H1 (cell line): ENCODE measurements at regions not wholly inside any gene's neighbourhood (a gene's known extent, or its start where the extent isn't known, plus 50 kb on each side); places are given as distances from the start of the nearest gene placed in this dataset.

Experiments used
- CTCF ChIA-PET: fragments of 300-600 bp; sonication (Branson Sonifier 250); formaldehyde crosslinking; loops from one replicate; lab custom pipeline; 2021; ENCODE audit not compliant: partially characterized antibody; lab: Charles Lee
- POLR2A ChIA-PET: fragments of 300-600 bp; sonication (Branson Sonifier 250); formaldehyde crosslinking; loops from one replicate; lab custom pipeline; 2021; ENCODE audit warnings: inconsistent platforms; ENCODE audit not compliant: partially characterized antibody; lab: Charles Lee
- DNase-seq, 2 experiments: peaks; one replicate each; pipeline versions ENCODE4 v3.0.0 to v3.0.0-alpha.2; 2010 to 2022; ENCODE audit warnings: low spot score in 2 of 2, low read depth in 1 of 2, mixed read lengths in 1 of 2
- FAIRE-seq: peaks from 2 replicates; lab custom pipeline; 2011; peaks lifted over from hg19 to GRCh38; lab: Jason Lieb, UNC
- H2AFZ ChIP-seq: 2 replicates; pipeline ENCODE4 v1.8.1; 2012; ENCODE audit warnings: low read length, inconsistent platforms
- H2AK5ac ChIP-seq: 2 replicates; pipeline ENCODE4 v1.6.1; 2013; ENCODE audit warnings: low read depth, low read length
- H2BK120ac ChIP-seq: replicated peaks from 2 replicates; pipeline ENCODE3; 2013; ENCODE audit warnings: low read depth, low read length, inconsistent platforms
- H2BK12ac ChIP-seq: 2 replicates; pipeline ENCODE4 v1.6.1; 2013; ENCODE audit warnings: low read depth, low read length
- H2BK15ac ChIP-seq: 2 replicates; pipeline ENCODE4 v1.6.1; 2013; ENCODE audit warnings: low read length
- H2BK20ac ChIP-seq: 2 replicates; pipeline ENCODE4 v1.6.1; 2013; ENCODE audit warnings: low read length
- H2BK5ac ChIP-seq: 2 replicates; pipeline ENCODE4 v1.6.1; 2013; ENCODE audit warnings: low read depth, low read length
- H3K14ac ChIP-seq: 2 replicates; pipeline ENCODE4 v1.6.1; 2013; ENCODE audit warnings: inconsistent platforms; ENCODE audit not compliant: insufficient read length
- H3K18ac ChIP-seq: 2 replicates; pipeline ENCODE4 v1.6.1; 2013; ENCODE audit warnings: low read length; ENCODE audit errors: extremely low read depth
- H3K23ac ChIP-seq: 2 replicates; pipeline ENCODE4 v1.6.1; 2013; ENCODE audit warnings: inconsistent platforms; ENCODE audit not compliant: insufficient read length
- H3K23me2 ChIP-seq: 2 replicates; pipeline ENCODE4 v1.6.1; 2013; ENCODE audit warnings: low read depth, low read length
- H3K27ac ChIP-seq: 2 replicates; pipeline ENCODE4 v1.6.1; 2011; ENCODE audit warnings: low read depth, low read length, inconsistent platforms
- H3K27me3 ChIP-seq, 4 experiments: replicated peaks in 1 of 4; 1 replicate in 1 of 4; 2 replicates in 3 of 4; pipeline versions ENCODE4 v1.6.1 to v1.8.1; 2011 to 2013; ENCODE audit warnings: low read length in 3 of 4, mild to moderate bottlenecking in 3 of 4, inconsistent platforms in 2 of 4, mixed read lengths in 2 of 4, moderate library complexity in 1 of 4; ENCODE audit not compliant: control insufficient read depth in 3 of 4, insufficient read depth in 3 of 4; ENCODE audit errors: extremely low read depth in 1 of 4
- H3K36me3 ChIP-seq, 4 experiments: 2 replicates each; pipeline versions ENCODE4 v1.6.1 to v1.8.1; 2011 to 2013; ENCODE audit warnings: mild to moderate bottlenecking in 4 of 4, low read length in 3 of 4, moderate library complexity in 2 of 4, control low read depth in 1 of 4, inconsistent platforms in 1 of 4; ENCODE audit not compliant: insufficient read depth in 4 of 4, control insufficient read depth in 2 of 4
- H3K4ac ChIP-seq: replicated peaks from 2 replicates; pipeline ENCODE3; 2013; ENCODE audit warnings: low read length, low read depth, mixed read lengths, inconsistent platforms; ENCODE audit not compliant: insufficient read length
- H3K4me1 ChIP-seq, 4 experiments: replicated peaks in 1 of 4; 1 replicate in 1 of 4; 2 replicates in 3 of 4; pipeline versions ENCODE4 v1.6.1 to v1.8.1; 2011 to 2013; ENCODE audit warnings: low read length in 3 of 4, inconsistent platforms in 2 of 4, mixed read lengths in 1 of 4; ENCODE audit not compliant: insufficient read depth in 4 of 4, control insufficient read depth in 3 of 4
- H3K4me2 ChIP-seq, 2 experiments: 2 replicates each; pipeline versions ENCODE4 v1.6.1 to v1.8.1; 2011 to 2013; ENCODE audit warnings: low read depth in 2 of 2, low read length in 2 of 2, control low read depth in 1 of 2, inconsistent platforms in 1 of 2, mild to moderate bottlenecking in 1 of 2; ENCODE audit not compliant: insufficient read depth in 1 of 2
- H3K4me3 ChIP-seq, 4 experiments: fragments of 200-600, 300-600 bp in 1 of 4; sonication (generic), shearing (Covaris generic), sonication (Bioruptor Twin) in 1 of 4; 2 replicates each; pipeline versions ENCODE4 v1.5.1 to v1.8.1; 2011 to 2016; ENCODE audit warnings: low read length in 4 of 4, low read depth in 3 of 4, control low read depth in 2 of 4, inconsistent platforms in 2 of 4, mild to moderate bottlenecking in 2 of 4, mixed read lengths in 1 of 4, moderate library complexity in 1 of 4; ENCODE audit not compliant: insufficient read depth in 2 of 4; ENCODE audit errors: extremely low read depth in 1 of 4
- H3K56ac ChIP-seq: replicated peaks from 2 replicates; pipeline ENCODE3; 2013; ENCODE audit warnings: low read depth, mild to moderate bottlenecking, mixed read lengths, low read length, inconsistent platforms; ENCODE audit not compliant: insufficient read length
- H3K79me1 ChIP-seq: 2 replicates; pipeline ENCODE4 v1.6.1; 2013; ENCODE audit warnings: low read depth, low read length, control low read depth
- H3K79me2 ChIP-seq, 2 experiments: 2 replicates each; pipeline versions ENCODE4 v1.6.1 to v1.8.1; 2012 to 2013; ENCODE audit warnings: low read length in 2 of 2, mild to moderate bottlenecking in 2 of 2, inconsistent platforms in 1 of 2; ENCODE audit not compliant: insufficient read depth in 2 of 2, control insufficient read depth in 1 of 2
- H3K9ac ChIP-seq, 4 experiments: replicated peaks in 1 of 4; 1 replicate in 1 of 4; 2 replicates in 3 of 4; pipeline versions ENCODE4 v1.6.1 to v1.8.1; 2011 to 2013; ENCODE audit warnings: low read depth in 3 of 4, low read length in 3 of 4, control low read depth in 2 of 4, mild to moderate bottlenecking in 2 of 4, moderate library complexity in 2 of 4, inconsistent platforms in 1 of 4; ENCODE audit errors: extremely low read depth in 1 of 4
- H3K9me3 ChIP-seq, 2 experiments: 2 replicates each; pipeline versions ENCODE4 v1.6.1 to v1.8.1; 2012 to 2013; ENCODE audit warnings: mild to moderate bottlenecking in 2 of 2, moderate library complexity in 2 of 2, control low read depth in 1 of 2, inconsistent platforms in 1 of 2, low read depth in 1 of 2, low read length in 1 of 2, mixed read lengths in 1 of 2; ENCODE audit not compliant: insufficient read depth in 2 of 2
- H4K20me1 ChIP-seq, 2 experiments: replicated peaks in 1 of 2; 2 replicates each; pipeline versions ENCODE3 to v1.8.1; 2011 to 2013; ENCODE audit warnings: inconsistent platforms in 2 of 2, low read length in 2 of 2, mild to moderate bottlenecking in 1 of 2; ENCODE audit not compliant: insufficient read depth in 2 of 2, control insufficient read depth in 1 of 2
- H4K5ac ChIP-seq: 2 replicates; pipeline ENCODE4 v1.6.1; 2013; ENCODE audit warnings: low read length, low read depth, mixed read lengths, inconsistent platforms; ENCODE audit not compliant: insufficient read length
- H4K8ac ChIP-seq: 2 replicates; pipeline ENCODE4 v1.8.0; 2013; ENCODE audit warnings: mild to moderate bottlenecking, moderate library complexity, low read length, inconsistent platforms; ENCODE audit not compliant: insufficient read depth; ENCODE audit errors: extremely low read depth
- H4K91ac ChIP-seq: replicated peaks from 2 replicates; pipeline ENCODE3; 2013; ENCODE audit warnings: low read length, mixed read lengths, inconsistent platforms; ENCODE audit not compliant: insufficient read length
- BCL11A ChIP-seq, 2 experiments: IDR thresholded peaks; one replicate each; pipeline ENCODE4 v1.6.1; 2011; ENCODE audit warnings: low read depth in 2 of 2, low read length in 2 of 2, mild to moderate bottlenecking in 2 of 2
- CTCF ChIP-seq, 3 experiments: IDR thresholded peaks; 1 replicate in 2 of 3; 2 replicates in 1 of 3; pipeline versions ENCODE4 v1.5.1 to v1.6.1; 2011; ENCODE audit warnings: low read length in 3 of 3, mild to moderate bottlenecking in 3 of 3, inconsistent platforms in 2 of 3, low read depth in 1 of 3, moderate library complexity in 1 of 3; ENCODE audit not compliant: insufficient read depth in 1 of 3; ENCODE audit errors: control extremely low read depth in 1 of 3
- POU5F1 ChIP-seq: IDR thresholded peaks from 2 replicates; pipeline ENCODE4 v1.6.1; 2011; ENCODE audit warnings: low read depth, mild to moderate bottlenecking, low read length, moderate library complexity
- RAD21 ChIP-seq, 2 experiments: IDR thresholded peaks in 1 of 2; conservative IDR thresholded peaks in 1 of 2; 2 replicates each; pipeline ENCODE4 v1.6.1; 2011; ENCODE audit warnings: low read depth in 2 of 2, low read length in 2 of 2, improper control_type of control experiment in 1 of 2, inconsistent platforms in 1 of 2, mild to moderate bottlenecking in 1 of 2, moderate library complexity in 1 of 2
- SRF ChIP-seq: IDR thresholded peaks from 2 replicates; pipeline ENCODE4 v1.6.1; 2011; ENCODE audit warnings: mild to moderate bottlenecking, low read depth, low read length, moderate library complexity
- WGBS, 2 experiments: shearing (Covaris generic) in 1 of 2; methylation state at CpG; one replicate each; pipeline versions ENCODE4 v1.1.6 to v1.1.7; 2013 to 2015; ENCODE audit warnings: low lambda C conversion rate in 2 of 2, mixed read lengths in 2 of 2, inconsistent platforms in 1 of 2, low coverage in 1 of 2, missing lambda C conversion rate in 1 of 2; ENCODE audit not compliant: insufficient replicate concordance in 2 of 2, insufficient coverage in 1 of 2, insufficient read length in 1 of 2; ENCODE audit errors: extremely low coverage in 1 of 2, missing lambda C conversion rate in 1 of 2; 5-methylcytosine and 5-hydroxymethylcytosine counted together

- H2BK20ac ChIP-seq, result no peak overlapping the region
- peak overlapping the region; percentile 8; the same call in 1 of the 2 replicates for H2BK15ac ChIP-seq
- H3K23ac ChIP-seq, result no peak overlapping the region
- H3K4me2 ChIP-seq, result no peak overlapping the region
- FAIRE-seq (no peak), DNase-seq (peak in 1 of 2 experiments; percentile 47)
- no peak overlapping the region for H3K9ac ChIP-seq
- no peak overlapping the region for H3K56ac ChIP-seq
- H3K14ac ChIP-seq, result no peak overlapping the region
- H2AFZ ChIP-seq, result no peak overlapping the region
- no peak overlapping the region for H2AK5ac ChIP-seq
- no peak overlapping the region; the same call in 1 of the 2 replicates for H4K8ac ChIP-seq
- H3K4me3 ChIP-seq, result no peak overlapping the region
- no peak overlapping the region for H2BK120ac ChIP-seq
- H3K79me2 ChIP-seq, result no peaks in the 10 kb centered on the region
- no peak overlapping the region for H4K91ac ChIP-seq
- no peaks in the 10 kb centered on the region for H3K79me1 ChIP-seq
- no peak overlapping the region for H3K18ac ChIP-seq
- 67% methylated on average over 10 of the region's 10 CpGs; no CpG with 5 or more reads in 1 of the 2 experiments for WGBS, 2 experiments
- H3K9me3 ChIP-seq, result no peaks in the 10 kb centered on the region
- H4K20me1 ChIP-seq, result no peaks in the 10 kb centered on the region
- H2BK5ac ChIP-seq, result no peak overlapping the region
- H3K36me3 ChIP-seq, result no peaks in the 10 kb centered on the region
- H3K23me2 ChIP-seq, result no peaks in the 10 kb centered on the region
- no peak overlapping the region for H4K5ac ChIP-seq
- no peak overlapping the region for H3K27ac ChIP-seq
- TF ChIP-seq RAD21 (IDR thresholded peaks at IDR 0.05 in 1 of 2, conservative IDR thresholded peaks at IDR 0.05 in 1 of 2; ENCODE audit: low read depth in 2 of 2, low read length in 2 of 2) (peak; percentile 54 to 70; a peak in 3 of 4 replicates), CTCF (IDR thresholded peaks at IDR 0.05; ENCODE audit: control extremely low read depth in 1 of 3, insufficient read depth in 1 of 3, low read depth in 1 of 3, low read length in 3 of 3) (peak; percentile 38 to 47 (median 40); a peak in 3 of 4 replicates), BCL11A (IDR thresholded peaks at IDR 0.05; ENCODE audit: low read depth in 2 of 2, low read length in 2 of 2) (no peak), SRF (no peak), POU5F1 (no peak)
- H3K27me3 ChIP-seq, result 0 out of 7 replicates have a peak, but pooled peaks cover 0 to 2% (median 0%) of the 10 kb centered on the region in 4 experiments
- POLR2A ChIA-PET, result no interaction called here
- CTCF ChIA-PET, result interaction anchor here (0.8 to 2.1 kb wide), 9 partner anchors 9 to 567 kb away, joined by 3 to 19 read pairs (median 4); no protein-coding TSS in a partner anchor
- H3K4me1 ChIP-seq, result peaks cover 0 to 2% (median under 1%) of the 10 kb centered on the region in 4 experiments; a peak in 2 of 7 replicates
- H2BK12ac ChIP-seq, result no peak overlapping the region
- no peak overlapping the region for H3K4ac ChIP-seq
Measured at GRCh38 chr2:126793885-126794613, 104.6 kb upstream of the TEX51 start.
